ES-I3 (cell line): ENCODE measurements at regions not wholly inside any gene's neighbourhood (a gene's known extent, or its start where the extent isn't known, plus 50 kb on each side); places are given as distances from the start of the nearest gene placed in this dataset.
"Not testable (repeated sequence)": the region's sequence is repeated elsewhere in the genome, so short reads cannot be mapped to it uniquely, and the experiment has no call there.

ENCODE experiments used
- H3K36me3 ChIP-seq: 2 replicates; pipeline ENCODE4 v1.6.1; 2013; ENCODE audit warnings: mild to moderate bottlenecking, low read length, control low read depth, moderate library complexity; ENCODE audit not compliant: insufficient read depth
- H3K4me1 ChIP-seq: 2 replicates; pipeline ENCODE4 v1.6.1; 2013; ENCODE audit warnings: mild to moderate bottlenecking, control low read depth, low read length; ENCODE audit not compliant: insufficient read depth
- H3K9ac ChIP-seq: 2 replicates; pipeline ENCODE4 v1.6.1; 2013; ENCODE audit warnings: low read depth, mild to moderate bottlenecking, low read length, moderate library complexity
- H3K9me3 ChIP-seq: 2 replicates; pipeline ENCODE4 v1.6.1; 2013; ENCODE audit warnings: mild to moderate bottlenecking, low read length, moderate library complexity; ENCODE audit not compliant: control insufficient read depth, insufficient read depth

GRCh38 chr7:93027044-93027443 is 90.7 kb downstream of the SAMD9 start:
- no peak overlapping the region for H3K9ac ChIP-seq
- no peaks in the 10 kb centered on the region for H3K36me3 ChIP-seq
- H3K4me1 ChIP-seq: no peaks in the 10 kb centered on the region
- H3K9me3 ChIP-seq: no peaks in the 10 kb centered on the region

GRCh38 chr7:93026425-93026824 is 91.4 kb downstream of the SAMD9 start:
- Histone ChIP-seq H3K4me1 (no peaks in the 10 kb centered on the region), H3K9ac (no peak overlapping the region), H3K9me3 (no peaks in the 10 kb centered on the region), H3K36me3 (no peaks in the 10 kb centered on the region)

GRCh38 chr7:93025389-93025788 is 92.4 kb downstream of the SAMD9 start:
- Histone ChIP-seq H3K9me3 (no peaks in the 10 kb centered on the region), H3K36me3 (no peaks in the 10 kb centered on the region), H3K4me1 (no peaks in the 10 kb centered on the region), H3K9ac (no peak overlapping the region)

- H3K9ac ChIP-seq, H3K4me1 ChIP-seq, H3K9me3 ChIP-seq, H3K36me3 ChIP-seq: not testable (repeated sequence)
Measured at GRCh38 chr7:93022931-93023478, 94.8 kb downstream of the SAMD9 start.

GRCh38 chr7:93021748-93022147 is 96.0 kb downstream of the SAMD9 start:
- Histone ChIP-seq H3K4me1 (no peaks in the 10 kb centered on the region), H3K9me3 (no peaks in the 10 kb centered on the region), H3K36me3 (no peaks in the 10 kb centered on the region), H3K9ac (no peak overlapping the region)

- H3K9ac ChIP-seq: no peak overlapping the region
Measured at GRCh38 chr7:93018716-93019115, 99.1 kb downstream of the SAMD9 start.

GRCh38 chr7:93016681-93017381 is 100.9 kb downstream of the SAMD9 start:
- H3K4me1 ChIP-seq: peaks cover 4% of the 10 kb centered on the region
- H3K9me3 ChIP-seq: no peaks in the 10 kb centered on the region
- no peaks in the 10 kb centered on the region for H3K36me3 ChIP-seq
- no peak overlapping the region for H3K9ac ChIP-seq

More at GRCh38 chr7:93018716-93019115, 99.1 kb downstream of the SAMD9 start:
- Histone ChIP-seq H3K36me3 (no peaks in the 10 kb centered on the region), H3K9me3 (no peaks in the 10 kb centered on the region), H3K4me1 (peaks cover 4% of the 10 kb centered on the region)

- Histone ChIP-seq H3K9me3 (no peaks in the 10 kb centered on the region), H3K36me3 (no peaks in the 10 kb centered on the region), H3K4me1 (peaks cover 4% of the 10 kb centered on the region), H3K9ac (no peak overlapping the region)
Measured at GRCh38 chr7:93015779-93016481, 101.8 kb downstream of the SAMD9 start.

- no peak overlapping the region for H3K9ac ChIP-seq
- no peaks in the 10 kb centered on the region for H3K9me3 ChIP-seq
- H3K4me1 ChIP-seq: peaks cover 8% of the 10 kb centered on the region
- H3K36me3 ChIP-seq: no peaks in the 10 kb centered on the region
Measured at GRCh38 chr7:93015101-93015778, 102.5 kb downstream of the SAMD9 start.

- no peaks in the 10 kb centered on the region for H3K36me3 ChIP-seq
- no peaks in the 10 kb centered on the region for H3K9me3 ChIP-seq
- no peak overlapping the region for H3K9ac ChIP-seq
- peaks cover 8% of the 10 kb centered on the region for H3K4me1 ChIP-seq
Measured at GRCh38 chr7:93014410-93014809, 103.4 kb downstream of the SAMD9 start.

- no peaks in the 10 kb centered on the region for H3K9me3 ChIP-seq
- H3K9ac ChIP-seq: no peak overlapping the region
- H3K4me1 ChIP-seq: peaks cover 8% of the 10 kb centered on the region
- H3K36me3 ChIP-seq: no peaks in the 10 kb centered on the region
Measured at GRCh38 chr7:93013446-93014061, 104.2 kb downstream of the SAMD9 start.

- no peaks in the 10 kb centered on the region for H3K36me3 ChIP-seq
- no peak overlapping the region for H3K9ac ChIP-seq
- no peaks in the 10 kb centered on the region for H3K9me3 ChIP-seq
Measured at GRCh38 chr7:93011351-93012294, 106.2 kb downstream of the SAMD9 start.

GRCh38 chr7:93008833-93009232 is 108.9 kb downstream of the SAMD9 start:
- Histone ChIP-seq H3K36me3 (no peaks in the 10 kb centered on the region), H3K9ac (no peak overlapping the region), H3K9me3 (no peaks in the 10 kb centered on the region), H3K4me1 (peaks cover 4% of the 10 kb centered on the region; the same call in 1 of the 2 replicates)

More at GRCh38 chr7:93011351-93012294, 106.2 kb downstream of the SAMD9 start:
- H3K4me1 ChIP-seq: peaks cover 8% of the 10 kb centered on the region
